GM21390 (cell line): ENCODE measurements at regions not wholly inside any gene's neighbourhood (a gene's known extent, or its start where the extent isn't known, plus 50 kb on each side); places are given as distances from the start of the nearest gene placed in this dataset.
"Not testable (repeated sequence)": the region's sequence is repeated elsewhere in the genome, so short reads cannot be mapped to it uniquely, and the experiment has no call there.

Experiments
- ATAC-seq: cut with Tn5 transposase; IDR thresholded peaks from one replicate; pipeline ENCODE4 v1.9.1; 2021; ENCODE audit not compliant: unreplicated experiment

- ATAC-seq: no peak
Measured at GRCh38 chr5:121429761-121430160, 421.9 kb upstream of the FTMT start.

- ATAC-seq: no peak
Measured at GRCh38 chr5:121430538-121430937, 421.1 kb upstream of the FTMT start.

- no peak for ATAC-seq
Measured at GRCh38 chr5:121445511-121445910, 406.2 kb upstream of the FTMT start.

GRCh38 chr5:121462441-121462840 is 389.2 kb upstream of the FTMT start:
- ATAC-seq: no peak

GRCh38 chr5:121471222-121471621 is 380.5 kb upstream of the FTMT start:
- not testable (repeated sequence) for ATAC-seq

- ATAC-seq: no peak
Measured at GRCh38 chr5:121478636-121479035, 373.0 kb upstream of the FTMT start.

GRCh38 chr5:121479337-121479736 is 372.3 kb upstream of the FTMT start:
- no peak for ATAC-seq

- ATAC-seq: no peak
Measured at GRCh38 chr5:121485281-121485680, 366.4 kb upstream of the FTMT start.

GRCh38 chr5:121485999-121486398 is 365.7 kb upstream of the FTMT start:
- not testable (repeated sequence) for ATAC-seq

GRCh38 chr5:121489972-121490371 is 361.7 kb upstream of the FTMT start:
- ATAC-seq: no peak

- ATAC-seq: no peak
Measured at GRCh38 chr5:121497176-121497575, 354.5 kb upstream of the FTMT start.

GRCh38 chr5:121500310-121500709 is 351.4 kb upstream of the FTMT start:
- no peak for ATAC-seq

- ATAC-seq: no peak
Measured at GRCh38 chr5:121503111-121503840, 348.4 kb upstream of the FTMT start.

GRCh38 chr5:121516997-121517396 is 334.7 kb upstream of the FTMT start:
- ATAC-seq: no peak

GRCh38 chr5:121525706-121526105 is 326.0 kb upstream of the FTMT start:
- no peak for ATAC-seq

- no peak for ATAC-seq
Measured at GRCh38 chr5:121526908-121527307, 324.8 kb upstream of the FTMT start.

- ATAC-seq: no peak
Measured at GRCh38 chr5:121533814-121534213, 317.9 kb upstream of the FTMT start.

- no peak for ATAC-seq
Measured at GRCh38 chr5:121550989-121551388, 300.7 kb upstream of the FTMT start.

GRCh38 chr5:121559832-121560231 is 291.9 kb upstream of the FTMT start:
- no peak for ATAC-seq

GRCh38 chr5:121572061-121572460 is 279.6 kb upstream of the FTMT start:
- no peak for ATAC-seq

GRCh38 chr5:121573721-121574382 is 277.8 kb upstream of the FTMT start:
- ATAC-seq: no peak

- ATAC-seq: no peak
Measured at GRCh38 chr5:121581588-121581987, 270.1 kb upstream of the FTMT start.

- no peak for ATAC-seq
Measured at GRCh38 chr5:121596882-121597281, 254.8 kb upstream of the FTMT start.
